Esophagus muscularis mucosa (tissue), 4 donors: ENCODE measurements at regions not wholly inside any gene's neighbourhood (a gene's known extent, or its start where the extent isn't known, plus 50 kb on each side); places are given as distances from the start of the nearest gene placed in this dataset.

Experiments
- CTCF ChIP-seq, 3 experiments: fragments of 200-600 bp in 2 of 3; fragments of 450-650 bp in 1 of 3; sonication (generic) in 2 of 3; IDR thresholded peaks; one replicate each; pipeline ENCODE4 v1.5.1; 2017 to 2019; ENCODE audit warnings: antibody characterized with exemption in 3 of 3, mild to moderate bottlenecking in 2 of 3, moderate library complexity in 1 of 3
- EP300 ChIP-seq: sonication (generic); formaldehyde crosslinking; IDR thresholded peaks from one replicate; pipeline ENCODE4 v1.6.1; 2017; ENCODE audit warnings: antibody characterized with exemption
- POLR2A ChIP-seq: fragments of 450-650 bp; IDR thresholded peaks from one replicate; pipeline ENCODE4 v1.6.1; 2017; ENCODE audit warnings: antibody characterized with exemption, moderate library complexity, mild to moderate bottlenecking, low read depth
- POLR2AphosphoS5 ChIP-seq, 2 donors: sonication (generic); formaldehyde crosslinking; IDR thresholded peaks; one replicate each; pipeline ENCODE4 v1.6.1; 2017; ENCODE audit warnings: antibody characterized with exemption in 2 of 2

- TF ChIP-seq EP300 (no peak), CTCF (IDR thresholded peaks at IDR 0.05) (no peak), POLR2A (no peak), POLR2AphosphoS5 (IDR thresholded peaks at IDR 0.05) (no peak)
Measured at GRCh38 chr21:38095220-38095619, 161.6 kb upstream of the KCNJ15 start.
